Hepatocyte (in vitro differentiated cells): ENCODE measurements at regions not wholly inside any gene's neighbourhood (a gene's known extent, or its start where the extent isn't known, plus 50 kb on each side); places are given as distances from the start of the nearest gene placed in this dataset.

ENCODE experiments used
- EZH2phosphoT487 ChIP-seq: fragments of 200-600 bp; sonication (generic); IDR thresholded peaks from one replicate; pipeline ENCODE4 v1.6.1; 2018; ENCODE audit warnings: antibody characterized with exemption, mild to moderate bottlenecking, low read depth, moderate library complexity; ENCODE audit not compliant: unreplicated experiment, severe bottlenecking
- TF ChIP-seq, protein P1 (sequence below): fragments of 200-600 bp; sonication (generic); IDR thresholded peaks from 2 replicates; pipeline ENCODE4 v1.5.1; 2016; ENCODE audit warnings: antibody characterized with exemption, mild to moderate bottlenecking; ENCODE audit not compliant: poor library complexity

DNA sequence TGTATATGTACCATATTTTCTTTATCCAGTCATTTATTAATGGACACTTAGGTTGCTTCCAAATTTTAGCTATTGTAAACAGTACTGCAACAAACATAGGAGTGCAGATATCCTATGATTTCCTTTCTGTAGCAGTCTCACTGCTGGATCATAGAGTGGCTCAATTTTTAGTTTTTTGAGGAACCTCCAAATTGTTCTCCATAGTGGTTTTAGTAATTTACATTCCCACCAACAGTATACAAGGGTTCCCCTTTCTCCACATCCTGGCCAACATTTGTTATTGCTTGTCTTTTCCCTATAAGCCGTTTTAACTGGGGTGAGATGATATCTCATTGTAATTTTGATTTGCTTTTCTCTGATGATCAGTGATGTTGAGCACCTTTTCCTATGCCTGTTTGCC is 114.3 kb downstream of the TMEM17 start:
- TF ChIP-seq, protein P1, sequence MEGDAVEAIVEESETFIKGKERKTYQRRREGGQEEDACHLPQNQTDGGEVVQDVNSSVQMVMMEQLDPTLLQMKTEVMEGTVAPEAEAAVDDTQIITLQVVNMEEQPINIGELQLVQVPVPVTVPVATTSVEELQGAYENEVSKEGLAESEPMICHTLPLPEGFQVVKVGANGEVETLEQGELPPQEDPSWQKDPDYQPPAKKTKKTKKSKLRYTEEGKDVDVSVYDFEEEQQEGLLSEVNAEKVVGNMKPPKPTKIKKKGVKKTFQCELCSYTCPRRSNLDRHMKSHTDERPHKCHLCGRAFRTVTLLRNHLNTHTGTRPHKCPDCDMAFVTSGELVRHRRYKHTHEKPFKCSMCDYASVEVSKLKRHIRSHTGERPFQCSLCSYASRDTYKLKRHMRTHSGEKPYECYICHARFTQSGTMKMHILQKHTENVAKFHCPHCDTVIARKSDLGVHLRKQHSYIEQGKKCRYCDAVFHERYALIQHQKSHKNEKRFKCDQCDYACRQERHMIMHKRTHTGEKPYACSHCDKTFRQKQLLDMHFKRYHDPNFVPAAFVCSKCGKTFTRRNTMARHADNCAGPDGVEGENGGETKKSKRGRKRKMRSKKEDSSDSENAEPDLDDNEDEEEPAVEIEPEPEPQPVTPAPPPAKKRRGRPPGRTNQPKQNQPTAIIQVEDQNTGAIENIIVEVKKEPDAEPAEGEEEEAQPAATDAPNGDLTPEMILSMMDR, result no peak
- no peak for TF ChIP-seq EZH2phosphoT487
